H1 (cell line): ENCODE measurements at regions not wholly inside any gene's neighbourhood (a gene's known extent, or its start where the extent isn't known, plus 50 kb on each side); places are given as distances from the start of the nearest gene placed in this dataset.

Source experiments
- CREB1 ChIP-seq: IDR thresholded peaks from 2 replicates; pipeline ENCODE4 v1.6.1; 2012; ENCODE audit warnings: inconsistent platforms
- CTBP2 ChIP-seq: IDR thresholded peaks from 2 replicates; pipeline ENCODE4 v1.7.0; 2011; ENCODE audit warnings: borderline replicate concordance, mild to moderate bottlenecking, moderate library complexity, mixed read lengths, low read length; ENCODE audit not compliant: insufficient read depth, insufficient read length
- EZH2 ChIP-seq: fragments of 200-600 bp; sonication (generic); IDR thresholded peaks from 2 replicates; pipeline ENCODE4 v1.7.1; 2012; ENCODE audit warnings: low read depth, mild to moderate bottlenecking, moderate library complexity, low read length, inconsistent platforms; ENCODE audit not compliant: severe bottlenecking
- TF ChIP-seq, protein P1 (sequence below): IDR thresholded peaks from 2 replicates; pipeline ENCODE4 v1.6.1; 2011; ENCODE audit warnings: low read length, improper control_type of control experiment

GRCh38 chr4:78722878-78723277 is 53.3 kb upstream of the BMP2K start (continued):
- no peak for TF ChIP-seq CTBP2
- TF ChIP-seq EZH2, result no peak
- no peak for TF ChIP-seq CREB1
- TF ChIP-seq, protein P1, sequence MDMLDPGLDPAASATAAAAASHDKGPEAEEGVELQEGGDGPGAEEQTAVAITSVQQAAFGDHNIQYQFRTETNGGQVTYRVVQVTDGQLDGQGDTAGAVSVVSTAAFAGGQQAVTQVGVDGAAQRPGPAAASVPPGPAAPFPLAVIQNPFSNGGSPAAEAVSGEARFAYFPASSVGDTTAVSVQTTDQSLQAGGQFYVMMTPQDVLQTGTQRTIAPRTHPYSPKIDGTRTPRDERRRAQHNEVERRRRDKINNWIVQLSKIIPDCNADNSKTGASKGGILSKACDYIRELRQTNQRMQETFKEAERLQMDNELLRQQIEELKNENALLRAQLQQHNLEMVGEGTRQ, result no peak
